ENCODE measurements at regions not wholly inside any gene's neighbourhood (a gene's known extent, or its start where the extent isn't known, plus 50 kb on each side); places are given as distances from the start of the nearest gene placed in this dataset.
A peak's percentile ranks its signal among the peaks of the same experiment; 100 is the strongest.

- Histone ChIP-seq H3K36me3 (ENCODE audit: control insufficient read depth in 2 of 3, insufficient read depth in 3 of 3, low read length in 3 of 3) (no peaks in the 10 kb centered on the region), H3K9me3 (ENCODE audit: control insufficient read depth in 2 of 3, insufficient read depth in 1 of 3, low read length in 3 of 3) (no peaks in the 10 kb centered on the region), H3K27me3 (ENCODE audit: control insufficient read depth, insufficient read depth, low read length) (no peaks in the 10 kb centered on the region), H3K4me1 (ENCODE audit: control insufficient read depth in 2 of 3, insufficient read depth in 2 of 3, low read depth in 1 of 3, low read length in 3 of 3) (no peaks in the 10 kb centered on the region), H3K27ac (ENCODE audit: low read depth in 2 of 2, low read length in 2 of 2) (no peak overlapping the region), H3K9ac (ENCODE audit: low read length in 3 of 3) (no peak overlapping the region), H3K4me3 (ENCODE audit: low read length in 3 of 3) (no peak overlapping the region)
- TF ChIP-seq CTCF (IDR thresholded peaks at IDR 0.05; ENCODE audit: borderline replicate concordance, extremely low read depth, insufficient read depth): no peak
- FAIRE-seq (no peak), DNase-seq (no peak)
- intact Hi-C loops (cut with DNase I): no loop called here
These were observed 226.2 kb upstream of the CA10 start for GRCh38 chr17:52384695-52385094.

- H3K9ac ChIP-seq (ENCODE audit: low read length in 3 of 3): no peak overlapping the region
- no peaks in the 10 kb centered on the region for H3K4me1 ChIP-seq (ENCODE audit: control insufficient read depth in 2 of 3, insufficient read depth in 2 of 3, low read depth in 1 of 3, low read length in 3 of 3)
- peak in 4 of 5 donors; percentile 64 to 84 (median 70) for DNase-seq
- no peaks in the 10 kb centered on the region for H3K36me3 ChIP-seq (ENCODE audit: control insufficient read depth in 2 of 3, insufficient read depth in 3 of 3, low read length in 3 of 3)
- no peaks in the 10 kb centered on the region for H3K9me3 ChIP-seq (ENCODE audit: control insufficient read depth in 2 of 3, insufficient read depth in 1 of 3, low read length in 3 of 3)
- TF ChIP-seq CTCF (IDR thresholded peaks at IDR 0.05; ENCODE audit: borderline replicate concordance, extremely low read depth, insufficient read depth): peak; percentile 68
- intact Hi-C loops (cut with DNase I): no loop called here
- no peaks in the 10 kb centered on the region for H3K27me3 ChIP-seq (ENCODE audit: control insufficient read depth, insufficient read depth, low read length)
- no peak overlapping the region for H3K4me3 ChIP-seq (ENCODE audit: low read length in 3 of 3)
- FAIRE-seq: no peak
- H3K27ac ChIP-seq (ENCODE audit: low read depth in 2 of 2, low read length in 2 of 2): no peak overlapping the region
These were observed 225.1 kb upstream of the CA10 start for GRCh38 chr17:52383493-52384100.

- H3K27ac ChIP-seq (ENCODE audit: low read depth in 2 of 2, low read length in 2 of 2): no peak overlapping the region
These were observed 220.3 kb upstream of the CA10 start for GRCh38 chr17:52378860-52379259.

More at GRCh38 chr17:52378860-52379259, 220.3 kb upstream of the CA10 start:
- intact Hi-C loops (cut with DNase I): no loop called here
- DNase-seq (no peak), FAIRE-seq (no peak)
- H3K4me3 ChIP-seq (ENCODE audit: low read length in 3 of 3): no peak overlapping the region
- no peak for TF ChIP-seq CTCF (IDR thresholded peaks at IDR 0.05; ENCODE audit: borderline replicate concordance, extremely low read depth, insufficient read depth)
- H3K9me3 ChIP-seq (ENCODE audit: control insufficient read depth in 2 of 3, insufficient read depth in 1 of 3, low read length in 3 of 3): no peaks in the 10 kb centered on the region
- H3K27me3 ChIP-seq (ENCODE audit: control insufficient read depth, insufficient read depth, low read length): no peaks in the 10 kb centered on the region
- H3K9ac ChIP-seq (ENCODE audit: low read length in 3 of 3): no peak overlapping the region
- no peaks in the 10 kb centered on the region for H3K36me3 ChIP-seq (ENCODE audit: control insufficient read depth in 2 of 3, insufficient read depth in 3 of 3, low read length in 3 of 3)
- no peaks in the 10 kb centered on the region for H3K4me1 ChIP-seq (ENCODE audit: control insufficient read depth in 2 of 3, insufficient read depth in 2 of 3, low read depth in 1 of 3, low read length in 3 of 3)

Measured in kidney (tissue), 13 donors.